SK-N-SH (cell line): ENCODE measurements at regions not wholly inside any gene's neighbourhood (a gene's known extent, or its start where the extent isn't known, plus 50 kb on each side); places are given as distances from the start of the nearest gene placed in this dataset.

Experiments
- FOXJ3 ChIP-seq: sonication (generic); formaldehyde crosslinking; IDR thresholded peaks from 2 replicates; pipeline ENCODE4 v1.5.1; 2020; ENCODE audit warnings: mild to moderate bottlenecking, missing genetic modification reagents
- POLR2AphosphoS5 ChIP-seq: IDR thresholded peaks from 2 replicates; pipeline ENCODE4 v1.6.1; 2012; ENCODE audit warnings: low read depth, low read length
- TF ChIP-seq, protein P1 (sequence below): fragments of 200-600 bp; sonication (generic); IDR thresholded peaks from 2 replicates; pipeline ENCODE4 v1.6.1; 2017; ENCODE audit warnings: antibody characterized with exemption, mild to moderate bottlenecking, moderate library complexity

GRCh38 chr20:58071298-58071697 lies 157.2 kb downstream of the ANKRD60 start:
- TF ChIP-seq FOXJ3 (CRISPR knock-in tag) (no peak), POLR2AphosphoS5 (no peak)
- TF ChIP-seq, protein P1, sequence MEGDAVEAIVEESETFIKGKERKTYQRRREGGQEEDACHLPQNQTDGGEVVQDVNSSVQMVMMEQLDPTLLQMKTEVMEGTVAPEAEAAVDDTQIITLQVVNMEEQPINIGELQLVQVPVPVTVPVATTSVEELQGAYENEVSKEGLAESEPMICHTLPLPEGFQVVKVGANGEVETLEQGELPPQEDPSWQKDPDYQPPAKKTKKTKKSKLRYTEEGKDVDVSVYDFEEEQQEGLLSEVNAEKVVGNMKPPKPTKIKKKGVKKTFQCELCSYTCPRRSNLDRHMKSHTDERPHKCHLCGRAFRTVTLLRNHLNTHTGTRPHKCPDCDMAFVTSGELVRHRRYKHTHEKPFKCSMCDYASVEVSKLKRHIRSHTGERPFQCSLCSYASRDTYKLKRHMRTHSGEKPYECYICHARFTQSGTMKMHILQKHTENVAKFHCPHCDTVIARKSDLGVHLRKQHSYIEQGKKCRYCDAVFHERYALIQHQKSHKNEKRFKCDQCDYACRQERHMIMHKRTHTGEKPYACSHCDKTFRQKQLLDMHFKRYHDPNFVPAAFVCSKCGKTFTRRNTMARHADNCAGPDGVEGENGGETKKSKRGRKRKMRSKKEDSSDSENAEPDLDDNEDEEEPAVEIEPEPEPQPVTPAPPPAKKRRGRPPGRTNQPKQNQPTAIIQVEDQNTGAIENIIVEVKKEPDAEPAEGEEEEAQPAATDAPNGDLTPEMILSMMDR = no peak
